ENCODE measurements at regions not wholly inside any gene's neighbourhood (a gene's known extent, or its start where the extent isn't known, plus 50 kb on each side); places are given as distances from the start of the nearest gene placed in this dataset.
"Not testable (repeated sequence)": the region's sequence is repeated elsewhere in the genome, so short reads cannot be mapped to it uniquely, and the experiment has no call there.

- H3K27me3 Mint-ChIP-seq (ENCODE audit: low read depth); H3K4me1 Mint-ChIP-seq; H3K36me3 Mint-ChIP-seq; H3K9me3 Mint-ChIP-seq; CTCF ChIA-PET: not testable (repeated sequence)
- DNase-seq (ENCODE audit: low spot score) (peak; percentile 80), ATAC-seq (peak; percentile 91)
- peak; percentile 13; the same call in 1 of the 2 replicates for TF ChIP-seq TEAD4 (CRISPR knock-in tag; IDR thresholded peaks at IDR 0.05)
- TF ChIP-seq, protein P1, sequence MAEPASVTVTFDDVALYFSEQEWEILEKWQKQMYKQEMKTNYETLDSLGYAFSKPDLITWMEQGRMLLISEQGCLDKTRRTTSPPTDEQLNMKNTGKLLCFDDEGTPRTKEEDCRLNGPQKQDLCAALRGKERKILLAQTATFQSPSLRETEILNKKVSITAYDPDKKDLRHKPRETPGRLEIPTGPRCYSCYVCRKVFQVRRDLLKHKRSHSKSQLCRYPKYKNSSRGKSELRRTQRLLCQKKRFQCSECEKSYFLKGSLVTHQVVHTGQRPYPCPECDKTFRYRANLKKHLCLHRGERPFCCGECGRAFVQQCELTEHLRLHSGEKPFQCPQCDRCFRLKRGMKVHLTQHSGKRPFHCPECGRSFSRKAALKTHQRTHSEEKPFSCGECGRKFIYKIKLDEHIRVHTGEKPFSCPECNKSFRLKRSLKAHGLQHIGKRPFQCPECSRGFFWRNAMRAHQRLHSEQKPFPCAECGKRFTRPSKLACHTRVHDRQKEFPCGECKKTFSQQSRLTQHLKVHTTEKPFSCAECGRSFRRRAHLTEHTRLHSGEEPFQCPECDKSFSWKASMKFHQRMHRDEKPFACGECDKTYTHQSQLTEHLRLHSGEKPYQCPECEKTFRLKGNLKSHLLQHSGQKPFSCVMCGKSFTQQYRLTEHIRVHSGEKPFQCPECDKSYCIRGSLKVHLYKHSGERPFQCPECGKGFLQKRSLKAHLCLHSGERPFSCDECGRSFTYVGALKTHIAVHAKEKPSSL (CRISPR knock-in tag; conservative IDR thresholded peaks at IDR 0.05): peak; percentile 89; the same call in 1 of the 2 replicates
- TF ChIP-seq, protein P2, sequence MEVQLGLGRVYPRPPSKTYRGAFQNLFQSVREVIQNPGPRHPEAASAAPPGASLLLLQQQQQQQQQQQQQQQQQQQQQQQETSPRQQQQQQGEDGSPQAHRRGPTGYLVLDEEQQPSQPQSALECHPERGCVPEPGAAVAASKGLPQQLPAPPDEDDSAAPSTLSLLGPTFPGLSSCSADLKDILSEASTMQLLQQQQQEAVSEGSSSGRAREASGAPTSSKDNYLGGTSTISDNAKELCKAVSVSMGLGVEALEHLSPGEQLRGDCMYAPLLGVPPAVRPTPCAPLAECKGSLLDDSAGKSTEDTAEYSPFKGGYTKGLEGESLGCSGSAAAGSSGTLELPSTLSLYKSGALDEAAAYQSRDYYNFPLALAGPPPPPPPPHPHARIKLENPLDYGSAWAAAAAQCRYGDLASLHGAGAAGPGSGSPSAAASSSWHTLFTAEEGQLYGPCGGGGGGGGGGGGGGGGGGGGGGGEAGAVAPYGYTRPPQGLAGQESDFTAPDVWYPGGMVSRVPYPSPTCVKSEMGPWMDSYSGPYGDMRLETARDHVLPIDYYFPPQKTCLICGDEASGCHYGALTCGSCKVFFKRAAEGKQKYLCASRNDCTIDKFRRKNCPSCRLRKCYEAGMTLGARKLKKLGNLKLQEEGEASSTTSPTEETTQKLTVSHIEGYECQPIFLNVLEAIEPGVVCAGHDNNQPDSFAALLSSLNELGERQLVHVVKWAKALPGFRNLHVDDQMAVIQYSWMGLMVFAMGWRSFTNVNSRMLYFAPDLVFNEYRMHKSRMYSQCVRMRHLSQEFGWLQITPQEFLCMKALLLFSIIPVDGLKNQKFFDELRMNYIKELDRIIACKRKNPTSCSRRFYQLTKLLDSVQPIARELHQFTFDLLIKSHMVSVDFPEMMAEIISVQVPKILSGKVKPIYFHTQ (CRISPR knock-in tag; IDR thresholded peaks at IDR 0.05): peak; percentile 96
- 0 out of 2 replicates have a peak, but pooled peaks have one; percentile 24 for TF ChIP-seq ZNF232 (CRISPR knock-in tag; IDR thresholded peaks at IDR 0.05)
- TF ChIP-seq NFATC4 (CRISPR knock-in tag; IDR thresholded peaks at IDR 0.05): peak; percentile 98
- TF ChIP-seq ZNF671 (CRISPR knock-in tag; IDR thresholded peaks at IDR 0.05): peak; percentile 97
- 0 out of 2 replicates have a peak, but pooled peaks have one; percentile 59 for TF ChIP-seq SMAD3 (CRISPR knock-in tag; IDR thresholded peaks at IDR 0.05; ENCODE audit: borderline replicate concordance)
- peak; percentile 65 for TF ChIP-seq SP1 (CRISPR knock-in tag; conservative IDR thresholded peaks at IDR 0.05)
- peak; percentile 97 for TF ChIP-seq ZNF416 (CRISPR knock-in tag; IDR thresholded peaks at IDR 0.05)
- TF ChIP-seq ERG (CRISPR knock-in tag; IDR thresholded peaks at IDR 0.05): peak; percentile 97
- TF ChIP-seq NFE2L1 (CRISPR knock-in tag; IDR thresholded peaks at IDR 0.05): 0 out of 2 replicates have a peak, but pooled peaks have one; percentile 40
- peak; percentile 39; the same call in 1 of the 2 replicates for TF ChIP-seq ZNF423 (CRISPR knock-in tag; IDR thresholded peaks at IDR 0.05)
- peak; percentile 16; the same call in 1 of the 2 replicates for TF ChIP-seq GABPB1 (CRISPR knock-in tag; IDR thresholded peaks at IDR 0.05)
- peak; percentile 95 for TF ChIP-seq PRRX2 (CRISPR knock-in tag; IDR thresholded peaks at IDR 0.05)
- TF ChIP-seq EMX1 (CRISPR knock-in tag; IDR thresholded peaks at IDR 0.05): peak; percentile 99
- TF ChIP-seq ZNF532 (CRISPR knock-in tag; IDR thresholded peaks at IDR 0.05; ENCODE audit: borderline replicate concordance): peak; percentile 98
- TF ChIP-seq ZBTB21 (CRISPR knock-in tag; IDR thresholded peaks at IDR 0.05; ENCODE audit: borderline replicate concordance): peak; percentile 96
- TF ChIP-seq FOXK1 (CRISPR knock-in tag; IDR thresholded peaks at IDR 0.05): peak; percentile 69; the same call in 1 of the 2 replicates
- TF ChIP-seq, protein P3, sequence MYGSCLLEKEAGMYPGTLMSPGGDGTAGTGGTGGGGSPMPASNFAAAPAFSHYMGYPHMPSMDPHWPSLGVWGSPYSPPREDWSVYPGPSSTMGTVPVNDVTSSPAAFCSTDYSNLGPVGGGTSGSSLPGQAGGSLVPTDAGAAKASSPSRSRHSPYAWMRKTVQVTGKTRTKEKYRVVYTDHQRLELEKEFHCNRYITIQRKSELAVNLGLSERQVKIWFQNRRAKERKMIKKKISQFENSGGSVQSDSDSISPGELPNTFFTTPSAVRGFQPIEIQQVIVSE (CRISPR knock-in tag; IDR thresholded peaks at IDR 0.05; ENCODE audit: borderline replicate concordance): peak; percentile 69; the same call in 1 of the 2 replicates
- 0 out of 2 replicates have a peak, but pooled peaks have one; percentile 42 for TF ChIP-seq CREB1 (CRISPR knock-in tag; IDR thresholded peaks at IDR 0.05)
- H3K4me3 Mint-ChIP-seq: peak overlapping the region; percentile 90
- peak overlapping the region; percentile 100 for H3K27ac Mint-ChIP-seq
- POLR2A ChIA-PET: interaction anchor here (1.1 kb wide), 1 partner anchor 68 kb away, joined by 3 read pairs; no protein-coding TSS in a partner anchor
Observed at GRCh38 chr1:148402152-148403084, 80.7 kb downstream of the PPIAL4G start.

GRCh38 chr1:148397516-148397915, 85.6 kb downstream of the PPIAL4G start:
- ATAC-seq; H3K27me3 Mint-ChIP-seq (ENCODE audit: low read depth); CTCF ChIA-PET; H3K4me3 Mint-ChIP-seq; H3K9me3 Mint-ChIP-seq; H3K4me1 Mint-ChIP-seq; H3K36me3 Mint-ChIP-seq; H3K27ac Mint-ChIP-seq; DNase-seq (ENCODE audit: low spot score); POLR2A ChIA-PET: not testable (repeated sequence)

DNA sequence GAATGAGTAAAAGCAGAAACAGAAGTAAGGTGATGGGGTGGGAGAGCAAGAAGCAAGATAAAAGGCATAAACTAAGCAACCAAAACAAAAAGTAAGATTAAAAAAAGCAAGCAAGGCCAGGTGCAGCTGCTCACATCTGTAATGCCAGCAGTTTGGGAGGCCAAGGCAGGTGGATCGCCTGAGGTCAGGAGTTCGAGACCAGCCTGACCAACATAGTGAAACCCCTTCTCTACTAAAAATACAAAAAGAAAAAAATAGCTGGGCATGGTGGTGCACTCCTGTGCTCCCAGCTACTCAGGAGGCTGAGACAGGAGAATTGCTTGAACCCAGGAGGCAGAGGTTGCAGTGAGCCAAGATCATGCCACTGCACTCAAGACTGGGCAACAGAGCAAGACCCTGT, 90.6 kb downstream of the PPIAL4G start:
- H3K36me3 Mint-ChIP-seq; ATAC-seq; H3K9me3 Mint-ChIP-seq; CTCF ChIA-PET; H3K27ac Mint-ChIP-seq; DNase-seq (ENCODE audit: low spot score); H3K27me3 Mint-ChIP-seq (ENCODE audit: low read depth); H3K4me3 Mint-ChIP-seq; POLR2A ChIA-PET: not testable (repeated sequence)
- H3K4me1 Mint-ChIP-seq: peaks cover 12% of the 10 kb centered on the region
